ENCODE measurements at regions not wholly inside any gene's neighbourhood (a gene's known extent, or its start where the extent isn't known, plus 50 kb on each side); places are given as distances from the start of the nearest gene placed in this dataset.
"Not testable (repeated sequence)": the region's sequence is repeated elsewhere in the genome, so short reads cannot be mapped to it uniquely, and the experiment has no call there.

DNA sequence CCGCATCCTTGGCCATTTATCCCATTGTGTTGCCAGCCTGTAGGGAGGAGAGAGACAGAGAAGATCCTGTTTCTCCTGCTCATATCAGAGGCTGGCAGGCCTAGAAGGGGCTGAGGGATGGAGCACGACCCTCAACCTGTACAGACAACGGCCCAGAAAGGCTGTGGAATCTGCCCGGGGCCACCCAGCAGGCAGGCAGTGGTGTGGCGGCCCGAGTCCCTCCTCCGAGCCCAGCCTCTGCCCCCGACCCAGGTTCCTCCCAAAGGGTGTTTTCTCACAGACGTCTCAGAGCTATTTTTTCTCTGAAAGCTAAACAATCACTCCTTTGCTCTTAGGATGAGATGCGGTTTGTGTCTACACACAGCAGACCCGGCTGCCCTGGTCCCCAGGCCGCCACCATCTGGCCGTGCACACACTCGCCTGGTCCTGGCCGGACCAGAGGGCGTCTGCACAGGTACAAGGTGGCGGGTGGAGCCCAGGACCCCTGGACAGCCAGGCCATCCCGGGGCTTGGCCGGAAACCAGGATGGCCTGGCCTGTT, 69.3 kb downstream of the FOXL3 start:
- H3K4me2 ChIP-seq (ENCODE audit: low read length) = no peak overlapping the region
- peaks cover 15% of the 10 kb centered on the region for H3K4me1 ChIP-seq (ENCODE audit: control insufficient read depth, insufficient read depth, low read length)
- H3K36me3 ChIP-seq (ENCODE audit: insufficient read depth, low read length) = no peaks in the 10 kb centered on the region
- H3K9me3 ChIP-seq (replicated peaks; ENCODE audit: low read length) = no peaks in the 10 kb centered on the region
- no peak overlapping the region for H3K4me3 ChIP-seq (ENCODE audit: low read length)
- no peak overlapping the region for H3K9ac ChIP-seq (ENCODE audit: low read depth, low read length)
- H3K27me3 ChIP-seq (ENCODE audit: control insufficient read depth, insufficient read depth, low read length) = peaks cover 13% of the 10 kb centered on the region

DNA sequence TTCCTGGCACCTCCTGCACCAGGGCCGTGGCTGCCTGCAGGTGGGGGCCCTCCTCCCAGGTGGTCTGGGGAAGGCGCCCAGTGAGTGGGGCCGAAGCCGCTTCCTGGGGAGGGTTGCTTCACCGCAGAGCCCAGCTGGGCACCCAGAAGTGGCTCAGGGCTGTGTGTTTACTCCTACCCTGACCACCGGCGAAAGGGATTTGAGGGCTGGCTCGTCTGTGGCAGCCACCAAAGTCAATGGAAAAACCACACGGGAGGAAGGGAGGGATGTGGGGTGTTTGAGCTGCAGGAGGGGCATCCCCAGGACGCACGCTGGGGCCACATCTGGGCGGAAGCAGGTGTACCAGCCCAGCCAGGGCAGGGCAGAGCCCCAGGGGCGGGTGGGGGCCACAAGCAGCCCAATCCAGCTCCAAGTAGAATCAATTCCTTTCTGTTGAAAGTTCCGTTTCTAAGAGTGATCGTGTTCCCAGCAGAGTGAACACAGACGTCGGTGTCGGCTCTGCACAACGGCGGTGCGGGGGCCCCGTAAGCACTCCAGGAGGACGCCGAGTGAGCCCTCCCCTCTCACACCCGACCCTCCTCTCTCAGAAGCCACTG, 69.9 kb downstream of the FOXL3 start:
- no peaks in the 10 kb centered on the region for H3K36me3 ChIP-seq (ENCODE audit: insufficient read depth, low read length)
- H3K4me3 ChIP-seq (ENCODE audit: low read length) = no peak overlapping the region
- H3K9ac ChIP-seq (ENCODE audit: low read depth, low read length) = no peak overlapping the region
- H3K27me3 ChIP-seq (ENCODE audit: control insufficient read depth, insufficient read depth, low read length) = peaks cover 13% of the 10 kb centered on the region
- H3K9me3 ChIP-seq (replicated peaks; ENCODE audit: low read length) = no peaks in the 10 kb centered on the region
- no peak overlapping the region for H3K4me2 ChIP-seq (ENCODE audit: low read length)
- peaks cover 9% of the 10 kb centered on the region for H3K4me1 ChIP-seq (ENCODE audit: control insufficient read depth, insufficient read depth, low read length)

DNA sequence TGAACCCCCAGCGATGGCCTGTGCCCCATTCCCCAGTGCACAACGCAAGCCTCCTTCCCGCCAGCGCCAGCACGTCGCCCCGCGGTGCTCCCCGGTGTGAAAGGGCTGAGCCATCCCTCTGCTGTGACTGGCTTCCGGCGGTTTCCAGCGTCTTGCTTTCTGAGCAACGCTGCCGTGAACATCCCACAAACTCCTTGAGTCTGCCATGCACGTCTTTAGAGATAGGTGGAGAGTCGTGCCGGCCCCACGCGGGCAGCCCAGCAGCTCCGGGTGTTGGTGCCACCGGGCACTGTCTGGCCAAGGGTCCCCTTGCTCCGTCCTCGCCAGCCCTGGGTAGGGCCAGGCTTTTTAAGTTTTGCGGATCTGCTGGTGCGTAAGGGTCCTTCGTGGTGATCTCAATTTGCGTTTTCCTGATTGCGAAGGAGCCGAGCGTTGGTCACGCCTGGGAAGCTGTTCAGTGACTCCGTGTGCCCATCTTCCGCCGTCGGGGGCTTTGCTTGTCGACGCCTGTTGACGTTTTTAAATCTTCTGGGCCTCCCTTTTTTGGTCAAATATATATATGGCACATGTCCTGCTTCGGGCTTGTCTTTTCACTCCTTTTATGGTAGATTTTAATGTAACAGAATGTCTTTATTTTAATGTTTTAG, 70.6 kb downstream of the FOXL3 start:
- Histone ChIP-seq H3K9me3 (replicated peaks; ENCODE audit: low read length) (no peaks in the 10 kb centered on the region), H3K27me3 (ENCODE audit: control insufficient read depth, insufficient read depth, low read length) (peaks cover 13% of the 10 kb centered on the region), H3K36me3 (ENCODE audit: insufficient read depth, low read length) (no peaks in the 10 kb centered on the region), H3K4me1 (ENCODE audit: control insufficient read depth, insufficient read depth, low read length) (peaks cover 5% of the 10 kb centered on the region), H3K4me3 (ENCODE audit: low read length) (no peak overlapping the region), H3K4me2 (ENCODE audit: low read length) (no peak overlapping the region), H3K9ac (ENCODE audit: low read depth, low read length) (no peak overlapping the region)

DNA sequence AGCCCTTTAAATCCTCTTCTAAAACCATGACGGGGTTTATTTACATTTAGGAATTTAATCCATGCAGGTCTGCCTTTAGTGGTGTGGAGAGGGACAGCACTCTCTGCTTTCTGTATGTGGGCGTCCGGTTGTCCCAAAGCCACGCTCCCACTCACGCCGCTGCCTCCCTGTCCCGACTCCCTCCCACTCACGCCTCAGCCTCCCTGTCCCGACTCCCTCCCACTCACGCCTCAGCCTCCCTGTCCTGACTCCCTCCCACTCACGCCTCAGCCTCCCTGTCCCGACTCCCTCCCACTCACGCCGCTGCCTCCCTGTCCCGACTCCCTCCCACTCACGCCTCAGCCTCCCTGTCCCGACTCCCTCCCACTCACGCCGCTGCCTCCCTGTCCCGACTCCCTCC, 71.2 kb downstream of the FOXL3 start:
- H3K27me3 ChIP-seq (ENCODE audit: control insufficient read depth, insufficient read depth, low read length) = peaks cover 15% of the 10 kb centered on the region
- not testable (repeated sequence) for H3K4me1 ChIP-seq (ENCODE audit: control insufficient read depth, insufficient read depth, low read length); H3K4me2 ChIP-seq (ENCODE audit: low read length); H3K4me3 ChIP-seq (ENCODE audit: low read length); H3K9ac ChIP-seq (ENCODE audit: low read depth, low read length); H3K36me3 ChIP-seq (ENCODE audit: insufficient read depth, low read length); H3K9me3 ChIP-seq (replicated peaks; ENCODE audit: low read length)

DNA sequence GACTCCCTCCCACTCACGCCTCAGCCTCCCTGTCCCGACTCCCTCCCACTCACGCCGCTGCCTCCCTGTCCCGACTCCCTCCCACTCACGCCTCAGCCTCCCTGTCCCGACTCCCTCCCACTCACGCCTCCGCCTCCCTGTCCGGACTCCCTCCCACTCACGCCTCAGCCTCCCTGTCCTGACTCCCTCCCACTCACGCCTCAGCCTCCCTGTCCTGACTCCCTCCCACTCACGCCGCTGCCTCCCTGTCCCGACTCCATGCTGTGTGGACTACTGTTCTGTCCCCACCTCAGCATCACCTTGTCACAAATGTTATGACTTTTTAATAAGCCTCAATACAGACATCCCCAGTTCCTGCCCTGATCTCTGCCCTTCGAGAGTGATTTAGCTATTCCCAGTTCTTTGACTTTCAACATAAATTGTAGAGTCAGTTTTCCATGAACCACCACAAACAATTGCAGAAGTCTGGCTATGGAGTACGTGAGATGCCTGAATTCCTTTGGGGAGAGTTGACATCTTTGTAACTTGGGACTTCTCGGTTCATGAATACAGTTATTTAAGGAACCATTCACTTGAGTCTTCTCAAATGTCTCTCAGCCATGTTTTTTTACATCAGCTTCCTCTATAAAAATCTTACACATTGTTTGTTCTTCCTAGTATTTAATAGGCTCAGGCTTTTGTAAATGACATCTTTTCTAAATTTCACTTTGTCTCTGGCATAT, 71.9 kb downstream of the FOXL3 start:
- peak overlapping the region; percentile 52 for H3K4me2 ChIP-seq (ENCODE audit: low read length)
- H3K9ac ChIP-seq (ENCODE audit: low read depth, low read length) = peak overlapping the region; percentile 11
- H3K4me3 ChIP-seq (ENCODE audit: low read length) = peak overlapping the region; percentile 12
- peaks cover 11% of the 10 kb centered on the region for H3K4me1 ChIP-seq (ENCODE audit: control insufficient read depth, insufficient read depth, low read length)
- H3K27me3 ChIP-seq (ENCODE audit: control insufficient read depth, insufficient read depth, low read length) = peaks cover 11% of the 10 kb centered on the region
- no peaks in the 10 kb centered on the region for H3K9me3 ChIP-seq (replicated peaks; ENCODE audit: low read length)
- no peaks in the 10 kb centered on the region for H3K36me3 ChIP-seq (ENCODE audit: insufficient read depth, low read length)

DNA sequence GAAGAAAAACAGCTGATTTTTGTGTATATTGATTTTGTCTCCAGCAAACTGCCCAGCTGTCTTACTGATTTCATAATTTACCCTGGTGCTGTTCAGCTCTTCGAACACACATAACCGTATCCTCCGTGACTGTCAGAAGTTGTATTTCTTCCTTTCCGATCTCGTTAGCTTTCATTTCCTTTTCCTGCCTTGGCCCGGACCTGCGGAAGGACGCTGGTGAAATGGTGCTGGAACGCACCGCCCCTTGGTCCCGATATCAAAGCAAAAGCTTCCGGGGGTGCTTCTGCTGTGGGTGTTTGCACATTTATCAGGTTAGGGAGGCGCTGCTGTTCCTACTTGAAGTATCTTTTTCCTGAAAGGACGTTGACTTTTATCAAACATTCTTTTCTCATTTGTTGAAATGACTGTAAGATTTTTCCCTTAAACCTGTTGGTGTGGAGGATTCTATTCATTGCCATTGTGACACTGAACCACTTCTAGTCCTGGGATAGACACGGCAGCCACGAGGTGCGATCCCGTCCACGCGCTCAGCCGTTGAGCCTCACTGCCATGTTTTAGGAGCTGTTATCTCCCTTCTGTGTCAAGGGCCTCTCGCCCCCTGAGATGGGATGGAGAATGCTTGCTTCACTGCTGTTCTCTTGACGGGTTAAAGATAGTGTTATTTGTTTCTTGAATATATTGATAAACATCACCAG, 72.6 kb downstream of the FOXL3 start:
- H3K4me2 ChIP-seq (ENCODE audit: low read length) = peak overlapping the region; percentile 52
- H3K4me1 ChIP-seq (ENCODE audit: control insufficient read depth, insufficient read depth, low read length) = peaks cover 11% of the 10 kb centered on the region
- no peaks in the 10 kb centered on the region for H3K36me3 ChIP-seq (ENCODE audit: insufficient read depth, low read length)
- peaks cover 11% of the 10 kb centered on the region for H3K27me3 ChIP-seq (ENCODE audit: control insufficient read depth, insufficient read depth, low read length)
- peak overlapping the region; percentile 11 for H3K9ac ChIP-seq (ENCODE audit: low read depth, low read length)
- H3K9me3 ChIP-seq (replicated peaks; ENCODE audit: low read length) = no peaks in the 10 kb centered on the region
- H3K4me3 ChIP-seq (ENCODE audit: low read length) = peak overlapping the region; percentile 12

DNA sequence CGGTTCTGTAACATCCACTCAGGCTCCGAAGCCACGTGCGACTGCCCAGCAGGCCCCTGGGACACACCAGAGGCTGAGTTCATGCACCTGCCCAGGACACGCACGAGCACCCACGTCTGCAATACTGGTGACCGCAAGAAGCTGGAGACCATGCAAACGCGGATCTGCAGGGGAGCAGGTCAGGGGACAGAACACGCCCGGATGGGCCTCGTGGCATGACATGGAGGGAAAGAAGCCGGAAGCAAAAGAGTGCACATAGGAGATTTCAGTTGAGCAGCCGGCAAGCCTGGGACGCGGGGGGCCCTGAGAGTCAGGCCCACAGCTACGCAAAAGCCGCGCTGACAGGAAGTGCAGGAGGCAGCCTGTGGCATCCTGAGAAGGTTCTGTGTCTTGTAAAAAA, 73.7 kb downstream of the FOXL3 start:
- Histone ChIP-seq H3K4me3 (ENCODE audit: low read length) (no peak overlapping the region), H3K27me3 (ENCODE audit: control insufficient read depth, insufficient read depth, low read length) (peaks cover 11% of the 10 kb centered on the region), H3K4me2 (ENCODE audit: low read length) (no peak overlapping the region), H3K36me3 (ENCODE audit: insufficient read depth, low read length) (no peaks in the 10 kb centered on the region), H3K4me1 (ENCODE audit: control insufficient read depth, insufficient read depth, low read length) (peaks cover 11% of the 10 kb centered on the region), H3K9ac (ENCODE audit: low read depth, low read length) (no peak overlapping the region), H3K9me3 (replicated peaks; ENCODE audit: low read length) (no peaks in the 10 kb centered on the region)

DNA sequence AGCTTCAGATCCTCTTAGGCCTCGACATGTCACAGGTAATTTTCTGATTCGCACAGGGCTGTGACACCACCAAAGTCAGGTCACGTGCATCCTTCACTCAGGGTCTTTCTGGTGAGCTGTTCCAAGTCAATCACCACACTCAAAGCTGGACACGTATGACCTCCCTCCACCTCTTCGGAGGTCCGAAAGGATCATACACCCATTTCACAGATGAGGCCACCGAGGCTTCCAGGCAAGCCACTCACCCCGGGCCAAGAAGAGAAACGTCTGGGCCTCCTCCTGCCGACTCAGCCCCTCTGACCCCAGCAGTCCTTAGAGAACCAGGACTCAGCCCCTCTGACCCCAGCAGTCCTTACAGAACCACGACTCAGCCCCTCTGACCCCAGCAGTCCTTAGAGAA, 74.6 kb downstream of the FOXL3 start:
- H3K36me3 ChIP-seq (ENCODE audit: insufficient read depth, low read length) = no peaks in the 10 kb centered on the region
- no peaks in the 10 kb centered on the region for H3K9me3 ChIP-seq (replicated peaks; ENCODE audit: low read length)
- H3K9ac ChIP-seq (ENCODE audit: low read depth, low read length) = no peak overlapping the region
- H3K27me3 ChIP-seq (ENCODE audit: control insufficient read depth, insufficient read depth, low read length) = peaks cover 11% of the 10 kb centered on the region
- no peak overlapping the region for H3K4me2 ChIP-seq (ENCODE audit: low read length)
- H3K4me3 ChIP-seq (ENCODE audit: low read length) = no peak overlapping the region
- H3K4me1 ChIP-seq (ENCODE audit: control insufficient read depth, insufficient read depth, low read length) = peaks cover 11% of the 10 kb centered on the region

DNA sequence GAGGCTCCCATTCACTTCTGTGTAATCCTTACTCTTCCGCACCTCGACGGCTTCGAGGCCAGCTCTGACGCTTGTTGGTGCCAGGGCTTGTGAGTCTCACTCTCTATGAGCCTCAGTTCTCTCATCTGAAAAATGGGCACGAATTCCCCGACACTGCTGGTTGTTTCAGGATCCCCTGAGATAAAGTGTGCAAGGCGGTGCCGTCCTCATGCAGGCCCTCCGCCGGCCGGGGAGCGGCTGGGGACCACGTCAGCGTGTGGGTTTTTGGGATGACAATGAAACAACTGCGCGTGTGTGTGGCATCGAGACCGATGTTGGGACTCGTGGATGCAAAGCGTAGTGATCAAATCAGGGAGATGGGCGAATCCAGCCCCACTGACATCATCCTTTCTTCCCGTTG, 75.6 kb downstream of the FOXL3 start:
- Histone ChIP-seq H3K4me1 (ENCODE audit: control insufficient read depth, insufficient read depth, low read length) (peaks cover 11% of the 10 kb centered on the region), H3K9me3 (replicated peaks; ENCODE audit: low read length) (no peaks in the 10 kb centered on the region), H3K36me3 (ENCODE audit: insufficient read depth, low read length) (no peaks in the 10 kb centered on the region), H3K9ac (ENCODE audit: low read depth, low read length) (no peak overlapping the region), H3K27me3 (ENCODE audit: control insufficient read depth, insufficient read depth, low read length) (peaks cover 7% of the 10 kb centered on the region), H3K4me2 (ENCODE audit: low read length) (no peak overlapping the region), H3K4me3 (ENCODE audit: low read length) (no peak overlapping the region)

DNA sequence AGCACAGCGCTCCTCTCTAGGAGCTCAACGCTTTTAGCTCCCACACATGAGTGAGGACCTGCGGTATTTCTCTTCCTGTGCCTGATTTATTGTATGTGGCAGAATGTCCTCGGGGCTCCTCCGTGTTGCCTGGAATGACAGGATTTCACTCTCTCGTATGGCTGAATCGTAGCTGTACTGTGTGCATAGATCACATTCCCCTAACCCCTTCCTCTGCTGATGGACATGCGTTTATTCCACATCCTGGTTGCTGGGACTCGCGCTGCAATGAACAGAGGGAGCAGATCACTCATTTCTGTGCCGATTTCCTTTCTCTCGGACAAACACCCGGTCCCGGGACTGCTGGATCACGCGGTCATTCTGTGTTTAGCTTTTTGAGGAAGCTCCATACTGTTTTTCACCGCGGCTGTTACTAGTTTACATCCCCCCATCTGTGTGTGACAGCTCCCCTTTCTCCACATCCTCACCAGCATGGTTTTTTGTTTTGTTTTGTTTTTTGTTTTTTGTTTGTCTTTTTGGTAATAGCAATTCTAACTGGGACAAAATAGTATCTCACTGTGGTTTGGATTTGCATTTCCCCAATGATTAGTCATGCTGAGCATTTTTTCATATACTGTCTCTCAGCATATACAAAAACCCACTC, 76.3 kb downstream of the FOXL3 start:
- H3K9ac ChIP-seq (ENCODE audit: low read depth, low read length) = no peak overlapping the region
- H3K4me3 ChIP-seq (ENCODE audit: low read length) = no peak overlapping the region
- peaks cover 11% of the 10 kb centered on the region for H3K4me1 ChIP-seq (ENCODE audit: control insufficient read depth, insufficient read depth, low read length)
- H3K36me3 ChIP-seq (ENCODE audit: insufficient read depth, low read length) = no peaks in the 10 kb centered on the region
- no peak overlapping the region for H3K4me2 ChIP-seq (ENCODE audit: low read length)
- no peaks in the 10 kb centered on the region for H3K9me3 ChIP-seq (replicated peaks; ENCODE audit: low read length)
- peaks cover 4% of the 10 kb centered on the region for H3K27me3 ChIP-seq (ENCODE audit: control insufficient read depth, insufficient read depth, low read length)

DNA sequence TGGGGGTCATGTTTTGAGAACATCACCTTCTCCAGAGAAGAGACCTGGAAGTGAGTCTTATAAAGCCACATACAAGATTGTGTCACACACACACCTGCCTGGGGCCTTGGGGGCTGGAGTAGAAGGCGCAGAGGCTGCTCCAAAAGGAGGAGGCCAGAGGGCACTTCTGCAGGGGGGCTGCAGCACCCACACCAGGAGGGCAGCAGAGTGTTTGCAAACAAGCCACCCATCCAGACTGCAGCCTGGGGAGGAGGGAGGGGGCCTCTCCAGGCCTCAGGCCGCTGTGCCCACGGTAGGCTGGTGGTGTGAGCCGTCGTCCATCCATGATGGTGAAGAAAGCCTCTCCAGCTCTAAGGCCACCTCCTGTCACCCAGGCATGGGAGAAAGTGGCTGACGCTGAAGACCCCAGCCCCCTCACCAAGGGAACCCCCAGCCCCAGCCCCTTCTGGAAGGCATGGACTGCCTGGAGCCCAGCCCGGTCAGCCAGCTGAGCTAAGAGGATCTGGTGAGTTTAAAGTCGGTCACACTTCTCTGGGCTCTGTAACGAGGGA, 77.5 kb downstream of the FOXL3 start:
- Histone ChIP-seq H3K4me2 (ENCODE audit: low read length) (no peak overlapping the region), H3K4me1 (ENCODE audit: control insufficient read depth, insufficient read depth, low read length) (peaks cover 6% of the 10 kb centered on the region), H3K9me3 (replicated peaks; ENCODE audit: low read length) (no peaks in the 10 kb centered on the region), H3K9ac (ENCODE audit: low read depth, low read length) (no peak overlapping the region), H3K27me3 (ENCODE audit: control insufficient read depth, insufficient read depth, low read length) (peaks cover 5% of the 10 kb centered on the region), H3K4me3 (ENCODE audit: low read length) (no peak overlapping the region), H3K36me3 (ENCODE audit: insufficient read depth, low read length) (no peaks in the 10 kb centered on the region)

Measured in skeletal muscle satellite cell (primary cell).